ENCODE measurements at regions not wholly inside any gene's neighbourhood (a gene's known extent, or its start where the extent isn't known, plus 50 kb on each side); places are given as distances from the start of the nearest gene placed in this dataset.

DNA sequence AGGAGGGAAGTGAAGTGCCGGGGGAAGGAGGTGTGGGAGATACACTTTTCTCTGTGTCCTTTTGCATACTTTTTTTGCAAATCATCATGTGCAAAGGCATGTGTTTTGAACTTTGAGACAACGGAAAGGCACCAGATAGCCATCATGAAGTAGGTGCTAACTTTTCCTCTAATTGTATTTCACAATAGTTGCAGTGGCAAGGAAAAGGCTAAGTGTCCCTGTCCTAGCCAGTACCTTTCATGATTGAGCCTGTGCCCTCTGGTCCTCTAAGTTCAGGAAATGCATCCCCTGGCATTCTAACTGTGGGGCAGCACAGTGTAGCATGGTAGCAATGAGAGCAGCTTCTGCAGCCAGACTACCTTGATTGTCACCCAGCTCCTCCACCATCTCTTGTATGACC is 186.2 kb downstream of the ADSS2 start:
- no peak for DNase-seq (ENCODE audit: low read depth)

DNA sequence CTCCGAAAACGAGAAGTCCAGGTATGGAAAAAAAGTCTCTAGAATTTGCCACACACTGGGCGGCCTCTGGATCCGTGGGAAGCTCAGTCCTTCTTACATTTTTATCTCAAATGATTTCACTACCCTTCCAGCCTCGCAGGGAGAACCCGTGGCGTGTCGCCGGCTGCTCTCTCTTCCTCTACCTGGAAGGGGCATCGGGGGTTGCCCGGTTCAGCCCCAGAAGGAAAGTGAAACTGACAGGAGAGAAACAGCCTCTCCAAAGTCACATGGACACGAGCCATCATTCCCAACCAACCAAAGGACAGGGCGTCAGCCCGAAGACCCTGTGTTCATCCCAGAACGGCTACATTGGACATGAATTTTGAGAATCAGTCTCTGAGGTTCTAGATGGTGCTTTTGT is 182.5 kb downstream of the ADSS2 start:
- DNase-seq (ENCODE audit: low read depth), result no peak

DNA sequence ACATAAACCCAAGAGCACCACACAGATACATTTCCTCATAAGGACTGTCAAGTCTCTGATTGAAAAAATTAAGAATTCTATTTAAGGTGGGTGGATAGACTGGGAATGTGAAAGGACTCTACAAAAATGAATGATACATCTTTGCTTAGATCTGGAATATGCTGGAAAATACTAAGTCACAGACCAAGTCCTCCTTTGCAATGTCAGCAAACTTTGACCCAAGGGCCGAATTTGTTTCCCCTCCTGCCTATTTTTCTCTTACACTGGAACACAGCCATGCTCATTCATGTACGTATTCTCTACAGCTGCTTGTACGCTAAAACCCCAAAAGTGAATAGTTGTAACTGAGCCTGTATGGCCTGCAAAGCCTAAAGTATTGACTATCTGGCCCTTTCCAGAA is 180.7 kb downstream of the ADSS2 start:
- DNase-seq (ENCODE audit: low read depth), result no peak

DNA sequence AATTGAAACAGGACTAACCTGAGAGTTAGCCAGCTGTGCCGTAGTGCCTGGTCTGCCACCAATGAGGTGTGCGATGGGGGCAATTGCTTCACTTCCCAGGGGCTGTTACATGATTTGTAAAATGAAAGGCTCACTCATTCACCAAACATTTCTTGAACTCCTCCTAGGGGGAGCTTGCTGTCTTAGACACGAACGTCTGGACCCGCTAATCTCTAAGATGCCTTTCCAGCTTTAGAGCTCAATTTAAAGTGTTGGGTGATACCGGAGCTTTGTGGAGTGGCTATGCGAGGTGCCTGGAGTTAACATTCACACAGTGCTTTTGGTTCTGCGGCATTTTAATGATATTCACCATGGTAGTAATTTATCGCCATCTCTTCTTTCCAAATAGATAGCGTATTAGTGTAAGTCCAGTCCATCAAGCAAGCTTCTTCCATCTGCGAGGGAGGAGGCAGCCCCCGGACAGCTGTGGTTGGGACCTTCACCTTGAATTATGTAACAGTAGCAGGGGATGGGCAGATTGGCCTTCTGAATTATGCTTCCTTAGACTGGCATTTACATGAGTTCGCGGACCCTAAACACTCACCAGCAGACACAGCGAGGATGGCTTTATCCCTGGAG is 179.9 kb downstream of the ADSS2 start:
- no peak for DNase-seq (ENCODE audit: low read depth)

DNA sequence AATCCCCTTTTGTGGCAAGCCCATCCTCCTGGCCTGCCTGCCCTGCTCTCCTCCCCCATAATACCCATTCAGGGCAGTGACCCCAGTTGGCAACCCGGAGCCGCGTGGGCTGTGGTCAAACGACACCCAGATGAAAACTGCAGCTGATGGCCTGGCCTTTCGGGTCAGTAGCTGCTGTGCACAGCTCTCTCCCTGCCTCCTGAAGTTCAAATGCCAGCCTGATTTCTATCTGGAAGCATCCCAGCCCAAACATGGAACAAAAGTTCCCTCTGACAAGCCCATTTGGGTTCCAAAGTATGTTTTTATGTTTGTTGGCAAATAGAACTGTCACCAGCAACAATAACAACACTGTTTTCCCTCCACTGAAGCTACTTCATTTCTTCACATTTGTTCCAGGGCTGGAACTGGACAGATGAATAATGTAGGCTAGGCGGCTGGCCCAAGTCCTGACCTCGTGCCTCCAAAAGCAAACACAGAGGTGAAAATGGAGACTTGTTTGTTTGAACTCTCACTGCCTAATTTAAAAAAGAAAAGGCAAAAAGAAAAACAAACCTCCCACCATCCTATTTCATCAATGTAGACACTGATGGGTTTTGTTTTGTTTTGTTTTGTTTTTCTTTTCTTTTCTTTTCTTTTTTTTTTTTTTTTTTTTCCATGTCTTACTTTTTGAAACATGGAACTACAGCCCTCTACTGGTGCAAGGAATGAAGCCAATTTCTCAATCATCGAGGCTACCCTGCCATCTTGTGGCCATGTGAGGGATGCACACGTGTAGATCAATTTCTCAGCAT is 179.0 kb downstream of the ADSS2 start:
- peak; percentile 71 for DNase-seq (ENCODE audit: low read depth)

DNA sequence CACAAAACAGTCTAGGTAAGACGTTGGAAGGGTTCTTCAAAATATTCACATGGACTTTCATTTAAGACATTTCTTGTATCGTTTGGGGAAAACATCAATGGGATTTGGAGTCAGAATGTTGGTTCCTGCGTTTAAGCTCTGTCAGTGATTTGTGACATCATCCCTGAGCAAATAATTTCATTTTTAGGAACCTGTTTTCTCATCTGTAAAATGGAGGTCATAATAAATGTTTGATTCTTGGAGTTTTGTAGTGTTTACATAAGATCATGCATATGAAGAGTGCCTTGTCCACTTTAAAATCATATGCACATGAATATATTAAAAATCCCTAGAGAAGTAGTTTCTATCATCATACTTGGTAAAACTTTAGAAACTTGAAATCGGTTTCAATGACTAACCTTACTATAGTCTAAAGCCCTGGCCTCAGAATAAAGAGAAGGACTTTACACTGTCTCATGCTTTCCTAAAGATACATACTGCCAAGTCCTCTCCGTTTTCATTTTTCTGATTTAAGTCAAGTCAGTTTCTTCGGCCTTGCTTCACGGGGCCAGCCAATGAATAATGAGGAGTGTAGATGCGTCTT is 178.4 kb downstream of the ADSS2 start:
- DNase-seq (ENCODE audit: low read depth), result no peak

DNA sequence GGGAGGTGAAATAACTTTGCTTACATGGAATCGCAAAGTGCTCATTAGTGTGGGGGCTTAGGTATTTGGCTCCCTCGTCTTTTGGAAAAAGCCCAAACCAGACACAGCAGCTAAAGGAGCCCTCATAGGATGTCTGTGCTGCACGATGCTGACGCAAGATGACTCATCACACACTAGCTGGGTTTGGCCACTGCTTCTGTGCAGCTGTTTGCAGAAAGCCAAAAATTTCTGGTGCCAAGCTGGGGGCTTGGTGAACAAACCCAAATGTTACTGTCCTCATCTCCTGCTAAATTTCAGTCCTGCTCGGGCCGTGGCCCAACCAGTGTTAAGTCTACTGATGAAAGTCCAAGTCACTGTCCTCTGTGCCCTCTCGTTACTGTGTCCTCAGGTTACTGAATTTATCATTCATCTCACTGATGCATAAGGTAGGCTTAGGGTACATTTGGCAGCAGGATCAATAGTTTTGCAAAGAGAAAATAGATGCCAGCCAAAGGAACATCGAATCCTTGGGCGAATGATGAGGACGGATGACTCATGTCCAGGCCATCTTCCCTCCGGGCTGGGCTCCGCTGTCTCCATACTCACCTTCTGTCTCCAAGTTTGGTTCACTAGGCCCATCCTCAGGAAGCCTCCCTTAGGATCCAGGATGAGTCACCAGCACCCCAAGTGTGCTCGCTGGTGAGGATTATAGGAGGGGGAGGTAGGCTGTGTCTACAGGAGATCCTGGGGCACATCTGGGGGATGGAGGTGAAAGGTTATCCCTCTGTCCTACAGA is 177.7 kb downstream of the ADSS2 start:
- DNase-seq (ENCODE audit: low read depth), result peak; percentile 94

DNA sequence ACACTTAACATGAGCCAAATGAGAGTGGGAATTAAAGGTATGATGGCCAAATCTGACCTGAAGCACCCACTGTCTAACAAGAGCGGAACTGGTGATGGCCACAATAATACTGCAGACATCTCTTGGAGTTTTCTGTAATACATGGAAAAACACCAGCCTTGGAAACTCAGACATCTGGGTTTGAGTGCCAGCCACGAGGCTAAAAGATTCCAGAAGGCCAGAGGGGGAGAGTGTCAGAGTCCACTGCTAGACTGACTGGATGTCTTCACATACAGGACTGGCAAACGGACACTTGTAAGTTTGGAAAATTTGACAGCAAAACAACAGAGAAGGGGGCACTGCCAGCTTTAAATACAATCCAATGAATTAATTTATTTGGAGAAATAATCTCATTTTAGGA is 175.1 kb downstream of the ADSS2 start:
- DNase-seq (ENCODE audit: low read depth), result no peak

DNA sequence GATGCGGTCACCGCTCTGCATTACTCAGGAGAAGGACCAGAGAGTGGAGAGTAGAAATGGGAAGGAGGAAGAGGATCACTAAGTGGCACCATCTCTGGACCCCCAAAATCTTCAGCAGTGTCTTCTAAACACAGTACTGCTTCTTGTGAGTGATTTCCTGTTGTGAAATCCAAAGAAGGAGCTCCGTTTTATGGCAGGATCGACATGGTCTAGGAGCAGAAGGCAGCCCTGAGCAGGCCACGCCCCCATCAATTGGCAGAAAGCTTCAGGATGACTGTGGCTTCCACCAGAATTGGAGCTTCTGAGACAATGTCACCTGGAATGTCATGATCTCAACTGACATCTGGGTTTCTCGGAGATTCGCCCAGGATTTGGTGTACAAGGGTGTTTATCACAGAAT is 171.5 kb downstream of the ADSS2 start:
- DNase-seq (ENCODE audit: low read depth), result no peak

DNA sequence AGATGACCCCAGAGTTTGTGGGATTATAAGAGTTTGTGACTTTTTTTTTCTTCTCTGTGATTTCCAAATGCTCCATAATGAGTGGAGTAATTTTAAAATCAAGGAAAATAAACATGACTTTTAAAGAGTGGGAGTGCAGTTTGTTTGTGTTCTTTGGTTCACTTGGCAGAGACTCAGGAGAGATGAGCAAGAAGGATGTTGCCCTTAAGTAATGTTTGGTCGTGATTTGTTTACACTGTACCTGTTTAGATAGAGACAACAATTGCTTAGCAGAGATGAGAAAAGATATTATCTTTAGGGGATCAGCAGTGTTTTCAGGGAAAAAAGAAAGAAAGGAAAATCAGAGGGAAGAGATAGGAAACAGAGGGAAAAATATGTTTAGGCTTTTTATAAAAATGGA is 170.8 kb downstream of the ADSS2 start:
- DNase-seq (ENCODE audit: low read depth), result no peak

DNA sequence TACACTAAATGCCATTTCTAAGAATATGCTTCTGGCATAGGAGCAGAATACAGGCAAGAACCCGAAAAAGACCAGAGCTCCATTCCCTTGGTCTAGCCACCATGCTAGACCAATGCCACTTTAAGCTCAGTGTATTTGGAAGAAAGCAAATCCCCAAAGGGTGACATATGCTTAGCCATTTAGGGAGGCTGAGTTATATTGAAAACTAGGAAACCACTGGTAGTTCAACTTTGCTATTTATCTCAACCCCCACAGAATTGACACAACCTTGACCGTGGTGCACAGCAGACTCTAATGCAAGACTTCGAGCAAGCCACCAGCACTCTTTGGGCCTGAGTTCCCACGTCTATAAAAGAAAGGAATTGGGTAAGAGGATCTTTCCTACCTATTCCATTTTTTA is 167.9 kb downstream of the ADSS2 start:
- DNase-seq (ENCODE audit: low read depth), result no peak

DNA sequence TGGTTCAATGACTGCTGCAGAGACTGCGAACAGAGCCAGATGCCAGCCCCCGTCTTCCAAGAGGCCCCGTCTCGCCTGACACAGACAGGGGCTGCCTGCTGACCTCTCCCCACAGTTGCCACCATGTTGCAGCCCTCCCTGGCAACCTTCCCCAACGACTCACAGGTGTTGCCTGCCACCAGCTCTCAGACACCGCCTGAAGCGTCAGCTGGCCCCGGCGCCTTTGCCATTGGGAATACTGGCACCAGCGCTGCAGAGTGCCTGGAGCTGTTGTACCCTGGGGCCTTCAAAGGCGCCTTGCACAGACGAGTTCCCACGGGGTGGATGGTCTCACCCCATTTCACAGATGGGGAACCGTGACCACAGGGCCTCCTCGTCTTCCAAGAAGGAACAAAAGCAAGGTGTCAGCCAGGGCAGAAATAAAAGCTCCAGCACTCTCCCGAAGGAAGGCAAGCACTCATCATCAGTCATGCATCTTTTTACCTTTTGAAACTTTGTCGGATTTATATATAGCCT is 167.0 kb downstream of the ADSS2 start:
- DNase-seq (ENCODE audit: low read depth), result no peak

DNA sequence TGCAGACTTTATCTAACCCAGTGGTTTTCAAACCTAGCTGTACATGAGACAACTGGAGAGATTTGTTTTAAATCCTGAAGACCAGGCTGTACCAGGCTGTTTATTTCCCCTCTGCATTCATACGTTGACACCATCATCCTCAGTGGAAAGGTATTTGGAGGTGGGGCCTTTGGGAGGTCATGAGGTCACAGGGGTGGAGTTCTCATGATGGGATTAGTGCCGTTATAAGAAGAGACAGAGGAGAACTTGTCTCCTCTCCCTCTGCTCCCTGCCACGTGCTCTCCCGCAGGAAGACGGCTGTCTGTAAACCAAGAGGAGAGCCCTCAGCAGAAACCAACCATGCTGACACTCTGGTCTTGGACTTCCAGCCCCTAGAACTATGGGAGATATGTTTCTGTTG is 165.4 kb downstream of the ADSS2 start:
- no peak for DNase-seq (ENCODE audit: low read depth)

DNA sequence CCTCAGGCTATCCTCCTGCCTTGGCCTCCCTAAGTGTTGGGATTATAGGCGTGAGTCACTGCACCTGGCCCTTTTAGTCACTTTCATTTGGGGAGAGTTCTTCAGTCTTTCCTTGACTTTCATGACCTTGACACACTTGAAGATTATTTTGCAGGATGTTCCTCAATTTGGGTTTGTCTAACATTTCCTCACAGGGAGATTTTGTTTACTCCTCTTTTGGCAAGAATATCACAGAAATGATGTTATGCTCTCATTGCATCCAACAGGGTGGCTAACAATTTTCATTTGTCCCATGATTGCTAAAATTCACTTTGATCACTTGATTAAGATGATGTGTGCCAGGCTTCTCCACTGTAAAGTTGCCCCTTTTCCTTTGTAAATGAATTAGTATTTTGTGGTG is 164.0 kb downstream of the ADSS2 start:
- no peak for DNase-seq (ENCODE audit: low read depth)

DNA sequence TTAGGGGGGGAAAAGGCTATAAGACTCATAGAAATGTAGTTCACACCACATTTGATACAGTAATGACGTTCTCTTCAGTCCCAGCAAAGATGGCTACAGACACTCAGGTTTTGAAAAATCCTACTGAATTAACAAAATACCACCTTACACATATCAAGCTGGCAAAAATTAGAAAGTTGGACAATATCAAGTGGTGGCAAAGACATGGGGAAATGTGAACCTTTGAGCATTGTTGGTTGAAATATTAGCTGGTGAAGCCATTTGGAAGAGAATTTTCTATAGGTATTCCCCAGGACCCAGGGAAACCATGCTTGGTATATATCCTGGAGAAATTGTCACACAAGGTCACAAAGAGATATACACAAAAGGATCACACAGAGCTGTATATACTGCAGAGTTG is 163.0 kb downstream of the ADSS2 start:
- DNase-seq (ENCODE audit: low read depth), result no peak

DNA sequence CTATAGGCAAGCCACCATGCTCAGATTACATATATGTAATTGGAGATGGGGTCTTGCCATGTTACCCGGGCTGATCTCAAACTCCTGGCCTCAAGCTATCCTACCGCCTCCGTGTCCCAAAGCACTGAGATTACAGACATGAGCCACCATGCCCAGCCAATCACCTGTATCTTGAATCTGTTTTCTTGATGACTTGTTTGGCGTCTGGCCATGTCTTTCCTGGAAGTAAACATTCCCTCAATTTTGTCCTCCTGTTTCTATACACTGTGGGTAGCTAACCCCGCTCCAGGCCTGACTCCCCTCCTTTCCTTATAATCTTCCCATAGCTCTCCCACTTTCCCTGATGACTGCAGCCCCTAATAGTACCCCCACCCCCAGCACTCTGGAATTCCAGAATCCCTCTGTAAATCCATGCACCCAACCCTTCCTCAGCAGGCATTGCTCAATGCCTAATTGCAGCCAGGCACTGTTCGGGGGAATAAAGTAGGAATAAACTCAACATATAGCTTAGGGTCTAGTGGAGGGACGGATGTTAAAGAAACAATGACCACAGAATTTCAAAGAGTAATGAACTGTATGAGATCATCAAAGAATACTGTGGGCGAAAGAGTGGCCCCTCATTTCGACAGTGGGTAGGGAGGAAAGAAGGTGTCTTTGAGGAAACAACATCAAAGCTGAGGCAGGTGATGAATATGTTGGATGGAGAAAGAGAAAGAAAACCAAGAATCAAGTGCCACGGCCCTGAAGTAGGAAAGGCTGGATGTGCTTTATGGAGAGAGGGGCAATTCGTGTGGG is 161.5 kb downstream of the ADSS2 start:
- DNase-seq (ENCODE audit: low read depth), result no peak

DNA sequence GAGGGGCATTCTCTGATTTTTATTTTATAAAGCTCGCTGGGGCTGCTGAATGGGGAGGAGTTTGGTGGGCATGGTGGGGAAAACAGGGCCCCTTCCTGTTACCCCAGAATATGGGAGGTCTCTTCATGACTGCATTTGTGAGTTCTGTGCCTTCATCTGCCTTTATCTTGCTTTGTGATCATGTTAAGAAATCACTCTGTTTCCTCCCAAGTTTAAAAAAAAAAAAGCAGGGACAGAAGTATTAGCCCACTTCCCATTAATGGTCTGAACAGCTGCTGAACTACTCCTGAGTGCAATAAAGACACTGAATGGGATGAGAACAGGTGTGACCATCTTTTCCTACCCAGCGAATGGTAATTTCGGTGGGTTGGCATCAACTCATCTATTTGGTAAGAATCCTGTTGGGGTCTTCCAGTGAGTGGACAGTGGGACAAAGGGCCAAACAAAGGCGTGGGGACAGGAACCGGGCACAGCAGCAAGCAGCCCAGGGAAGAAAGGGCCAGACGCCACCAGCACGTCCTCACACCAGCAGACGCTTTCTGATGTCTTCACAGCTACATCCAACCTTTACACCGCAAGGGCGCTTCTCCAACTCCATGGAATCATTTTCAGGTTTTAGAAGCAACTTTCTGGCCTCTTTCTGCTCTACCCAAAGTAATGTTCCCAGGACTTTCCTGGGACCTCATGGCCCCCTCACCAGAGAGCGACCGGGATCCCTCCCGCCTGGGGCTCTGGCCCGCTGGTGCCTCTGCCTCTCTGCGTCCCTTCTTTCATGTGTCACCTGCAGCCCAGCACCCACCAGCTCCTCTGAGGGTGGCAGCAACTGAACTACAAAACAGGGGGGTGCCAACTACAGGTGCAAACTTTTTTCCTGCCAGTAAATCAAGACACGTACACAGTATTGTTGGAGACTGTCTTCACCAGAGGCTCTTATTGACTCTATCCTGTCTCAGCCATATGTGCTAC is 160.2 kb downstream of the ADSS2 start:
- DNase-seq (ENCODE audit: low read depth), result no peak

DNA sequence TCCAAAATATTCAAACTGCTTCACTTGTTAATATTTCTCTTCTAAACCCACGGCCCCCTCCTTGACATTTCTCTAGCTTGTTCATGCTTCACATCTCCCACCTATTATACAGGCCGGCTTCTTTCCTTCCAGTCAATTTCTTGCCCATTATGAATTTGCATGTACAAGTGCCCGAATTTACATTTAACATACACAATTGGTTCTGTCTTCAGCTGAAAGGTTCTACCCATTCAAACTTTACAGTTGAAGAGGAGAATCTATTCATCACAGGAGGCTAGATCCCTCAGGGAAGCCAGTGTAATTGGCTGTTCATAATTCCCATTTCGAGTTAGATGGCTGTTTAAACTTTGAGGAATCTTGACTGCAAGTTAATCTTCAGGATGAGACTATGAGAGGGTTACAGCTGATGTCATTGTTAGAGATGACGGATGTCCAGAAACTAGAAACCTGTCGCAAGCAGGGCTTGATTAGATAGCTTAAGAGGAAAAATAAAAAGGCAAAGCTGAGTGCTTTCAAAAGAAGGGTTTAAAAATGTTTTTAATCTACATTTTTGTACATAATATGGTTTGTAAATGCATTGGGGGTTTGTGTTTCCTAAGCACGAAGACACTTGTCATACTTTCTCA is 157.0 kb downstream of the ADSS2 start:
- DNase-seq (ENCODE audit: low read depth), result no peak

DNA sequence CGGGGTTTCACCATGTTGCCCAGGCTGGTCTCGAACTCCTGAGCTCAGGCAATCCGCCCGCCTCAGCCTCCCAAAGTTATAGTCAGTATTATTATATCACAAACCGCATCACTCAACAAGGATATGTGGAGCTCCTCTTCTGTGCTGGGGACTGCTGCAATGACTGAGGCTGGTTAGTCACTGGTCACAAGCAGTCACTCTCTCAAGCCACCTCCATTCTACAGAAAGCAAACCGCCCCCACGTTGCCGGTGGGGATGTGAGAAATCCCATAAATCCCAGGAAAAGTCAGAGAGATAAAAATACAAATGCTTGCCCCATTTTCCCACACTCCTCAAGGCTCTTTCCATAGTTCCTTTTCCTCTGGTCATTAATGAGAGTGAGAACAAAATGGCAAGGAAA is 155.7 kb downstream of the ADSS2 start:
- DNase-seq (ENCODE audit: low read depth), result no peak

DNA sequence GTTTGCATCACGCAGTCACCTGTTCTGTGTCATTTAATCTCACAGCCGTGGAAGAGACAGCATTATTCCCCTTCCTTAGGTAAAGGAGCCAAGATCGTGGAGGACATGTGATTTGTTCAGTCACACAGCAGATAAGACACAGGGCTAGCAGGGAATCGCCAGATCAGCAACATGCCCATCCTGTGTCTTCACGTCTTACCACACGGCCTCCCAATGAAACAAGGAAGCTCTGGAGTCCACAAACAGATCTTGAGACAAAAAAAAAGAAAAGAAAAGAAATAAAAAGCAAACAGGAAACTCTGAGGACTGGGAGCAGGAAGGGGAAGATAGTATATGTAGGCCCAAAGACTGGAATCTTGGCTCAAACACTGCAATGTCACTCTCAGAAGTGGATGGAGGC is 155.3 kb downstream of the ADSS2 start:
- no peak for DNase-seq (ENCODE audit: low read depth)
